Dedifferentiated amniotic fluid mesenchymal stem cell (primary cell): ENCODE measurements at regions not wholly inside any gene's neighbourhood (a gene's known extent, or its start where the extent isn't known, plus 50 kb on each side); places are given as distances from the start of the nearest gene placed in this dataset.
"Not testable (repeated sequence)": the region's sequence is repeated elsewhere in the genome, so short reads cannot be mapped to it uniquely, and the experiment has no call there.

Experiments
- DNase-seq: peaks from one replicate; pipeline ENCODE4 v3.0.0-alpha.2; 2016; ENCODE audit errors: extremely low spot score

- no peak for DNase-seq
Observed at GRCh38 chr3:34876997-34877396, 762.3 kb upstream of the ARPP21 start.

DNA sequence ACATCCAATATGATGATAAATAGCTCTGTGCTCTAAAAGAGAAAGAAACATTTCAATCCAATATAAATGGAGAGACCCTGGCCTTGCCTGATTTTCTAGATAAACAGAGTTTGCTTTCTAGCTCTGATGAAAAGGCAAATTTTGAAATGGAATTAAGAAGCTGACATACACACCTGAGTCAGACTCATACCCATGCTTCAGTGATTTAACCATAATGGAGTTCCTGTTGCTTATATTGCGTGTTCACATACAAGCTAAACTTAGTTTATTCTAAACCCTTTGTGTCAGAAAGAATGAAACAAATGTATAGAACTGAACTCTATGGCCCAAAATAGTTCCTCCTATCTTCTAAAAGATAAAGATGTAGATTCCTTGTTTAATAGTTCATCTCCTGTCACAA lies 760.8 kb upstream of the ARPP21 start:
- no peak for DNase-seq

DNA sequence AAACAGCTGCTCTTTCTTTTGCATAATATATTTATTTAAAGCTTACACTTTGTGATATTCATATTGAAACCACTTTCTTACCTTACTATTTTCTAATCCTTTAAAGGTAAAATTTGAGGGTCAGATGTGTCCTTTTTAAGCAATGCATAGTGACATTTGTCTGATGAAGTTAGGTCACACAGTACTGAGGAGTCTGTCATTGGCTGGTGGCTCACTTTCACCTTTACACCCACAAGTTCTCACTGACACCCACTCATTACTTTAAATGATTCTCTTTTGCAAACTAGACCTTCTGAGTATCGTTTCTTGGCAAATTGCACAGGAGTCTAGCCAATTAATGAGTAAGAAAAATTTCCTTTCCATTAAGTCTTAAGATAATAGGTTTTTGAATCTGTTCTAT lies 758.3 kb upstream of the ARPP21 start:
- no peak for DNase-seq

- DNase-seq = no peak
Observed at GRCh38 chr3:34882764-34883163, 756.6 kb upstream of the ARPP21 start.

DNA sequence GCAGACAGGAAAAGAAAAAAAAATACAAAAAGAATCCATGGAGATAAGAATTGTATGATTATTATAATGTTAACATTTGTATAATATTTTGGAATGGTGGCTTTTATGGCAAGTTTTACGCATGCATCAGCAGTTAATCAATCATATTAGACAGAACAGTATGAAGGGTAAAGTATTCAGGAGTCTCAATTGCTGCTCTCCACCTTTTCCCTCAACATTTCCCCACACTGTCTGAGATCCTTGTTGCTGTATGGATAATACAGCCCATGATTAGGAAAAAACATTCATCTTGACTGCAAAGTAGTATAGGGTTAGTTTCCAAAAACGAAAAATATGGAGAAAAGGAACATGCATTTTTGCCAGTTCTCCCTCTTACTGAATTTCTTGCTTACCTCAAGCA lies 755.3 kb upstream of the ARPP21 start:
- DNase-seq = no peak

GRCh38 chr3:34886443-34886842 lies 752.9 kb upstream of the ARPP21 start:
- no peak for DNase-seq

DNA sequence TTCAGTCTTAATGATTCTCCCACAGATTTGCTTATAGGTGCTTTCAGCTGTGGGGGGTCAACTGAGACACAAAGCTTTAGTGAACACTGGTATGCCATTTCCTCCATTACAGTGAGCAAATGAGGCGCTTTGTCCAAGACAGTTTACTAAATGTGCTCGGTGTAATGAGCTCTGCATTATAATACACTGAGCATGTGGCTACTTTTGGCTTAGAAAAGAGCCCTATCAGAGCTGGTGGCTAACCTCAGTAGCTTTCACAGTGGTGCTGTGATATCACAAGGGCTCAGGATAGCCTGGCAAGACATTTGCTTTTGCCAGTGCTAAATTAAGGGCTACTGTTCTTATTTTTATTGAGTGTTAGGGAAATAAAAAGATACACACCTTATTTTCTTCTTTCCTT lies 749.7 kb upstream of the ARPP21 start:
- DNase-seq = no peak

DNA sequence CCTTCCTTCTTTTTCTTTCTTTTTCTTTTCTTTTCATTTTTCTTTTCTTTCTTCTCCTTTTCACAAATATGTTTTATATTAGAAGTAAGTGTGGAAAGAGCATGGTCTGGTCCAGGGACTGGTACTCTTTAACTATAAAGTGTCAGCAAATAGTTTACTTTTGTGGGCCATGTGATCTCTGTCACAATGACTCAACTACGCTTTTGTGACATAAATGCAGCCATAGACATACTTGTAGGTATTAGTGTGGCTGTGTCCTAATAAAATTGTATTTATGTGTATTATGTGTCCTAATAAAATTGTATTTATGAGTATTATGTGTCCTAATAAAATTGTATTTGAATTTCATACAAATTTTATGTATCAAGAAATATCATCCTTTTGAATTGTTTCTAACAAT lies 749.1 kb upstream of the ARPP21 start:
- DNase-seq = no peak

DNA sequence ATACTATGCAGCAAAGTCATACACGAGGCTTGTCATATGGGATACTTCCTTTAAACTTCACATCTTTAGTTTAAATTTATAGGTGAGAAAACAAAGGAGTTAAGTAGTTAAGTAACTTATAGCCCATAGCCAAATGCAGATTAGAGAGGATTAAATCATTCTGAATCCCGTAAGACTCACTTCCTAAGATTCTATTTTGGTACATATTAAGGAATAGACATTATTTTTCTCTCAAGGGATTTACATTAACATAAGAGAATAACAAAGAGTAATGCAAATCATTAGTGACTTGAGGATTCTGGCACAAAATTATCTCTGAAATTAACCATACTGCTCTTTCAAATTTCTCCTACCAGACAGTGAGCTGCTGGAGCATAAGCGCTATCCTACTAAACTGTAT lies 747.4 kb upstream of the ARPP21 start:
- no peak for DNase-seq

GRCh38 chr3:34895841-34896240 lies 743.5 kb upstream of the ARPP21 start:
- no peak for DNase-seq

GRCh38 chr3:34909679-34910078 lies 729.6 kb upstream of the ARPP21 start:
- DNase-seq = not testable (repeated sequence)

- no peak for DNase-seq
Observed at GRCh38 chr3:34919025-34919424, 720.3 kb upstream of the ARPP21 start.

DNA sequence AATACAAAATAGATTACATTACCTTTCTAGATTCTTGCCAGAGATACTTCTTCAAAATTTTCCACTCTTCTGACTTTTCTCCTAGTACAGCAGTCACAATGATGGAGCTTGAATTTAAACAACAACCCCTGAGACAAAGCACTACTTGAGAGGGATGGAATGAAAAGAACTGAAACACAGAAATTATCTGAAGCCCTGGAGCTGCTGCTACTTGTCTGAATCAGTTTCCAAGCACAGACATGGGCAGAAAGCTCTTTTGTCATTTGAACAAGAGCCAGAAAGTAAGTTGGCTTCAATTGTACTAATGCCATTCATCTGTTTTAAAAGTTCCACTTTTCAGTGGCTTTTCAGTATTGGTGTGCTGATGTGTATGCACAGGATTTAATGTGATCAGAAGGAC lies 718.5 kb upstream of the ARPP21 start:
- DNase-seq = no peak

DNA sequence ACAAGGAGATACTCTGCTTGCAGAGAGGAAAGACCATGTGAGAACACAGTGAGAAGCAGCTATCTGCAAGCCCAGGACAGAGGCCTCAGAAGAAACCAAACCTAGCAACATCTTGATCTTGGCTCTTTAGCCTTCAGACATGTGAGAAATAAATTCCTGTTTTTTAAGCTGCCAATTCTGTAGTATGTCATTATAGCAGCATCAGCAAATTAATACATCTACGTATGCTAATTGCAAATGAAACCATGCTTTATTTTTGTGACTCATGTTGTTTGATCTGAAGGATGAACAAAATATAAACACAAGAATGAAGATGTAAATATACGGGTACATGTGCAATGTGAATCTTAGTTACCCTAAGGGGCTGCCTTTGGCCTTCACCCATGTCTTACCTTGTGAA lies 714.4 kb upstream of the ARPP21 start:
- DNase-seq = no peak

GRCh38 chr3:34925851-34926250 lies 713.5 kb upstream of the ARPP21 start:
- no peak for DNase-seq

DNA sequence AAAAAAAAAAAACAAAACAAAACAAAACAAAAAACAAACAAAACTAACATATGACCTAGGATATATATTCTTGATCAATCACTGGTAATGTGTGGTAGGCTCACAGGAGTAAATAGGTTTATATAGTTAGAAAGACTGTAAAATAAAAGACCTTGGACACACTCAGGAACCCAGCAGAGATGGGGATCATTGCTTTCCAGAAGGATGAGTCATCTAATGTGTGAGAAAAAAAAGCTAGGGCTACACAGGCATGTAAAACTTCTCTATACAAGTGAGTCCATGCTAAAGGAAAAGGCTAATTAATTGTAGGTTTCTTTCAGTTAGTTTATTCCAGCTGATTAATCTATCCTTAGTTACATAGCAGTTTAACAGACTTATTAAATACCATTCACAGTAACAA lies 710.3 kb upstream of the ARPP21 start:
- no peak for DNase-seq

- no peak for DNase-seq
Observed at GRCh38 chr3:34934660-34935059, 704.7 kb upstream of the ARPP21 start.

DNA sequence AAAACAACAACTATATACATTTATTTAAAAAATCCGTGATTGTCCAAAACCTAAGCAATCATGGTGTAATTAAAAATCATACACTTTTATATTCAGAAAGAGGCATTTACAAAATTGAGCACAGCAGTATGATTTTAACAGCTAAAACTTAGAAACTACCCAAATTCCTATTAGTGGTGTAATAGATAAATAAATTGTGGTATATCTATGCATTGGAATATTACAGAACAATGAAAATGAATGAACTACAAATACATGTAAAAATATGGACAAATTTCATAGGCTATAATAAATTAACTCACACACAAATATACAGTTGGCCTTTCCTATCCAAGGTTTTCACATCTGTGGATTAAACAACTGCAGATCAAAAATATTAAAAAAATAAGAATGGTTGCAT lies 700.5 kb upstream of the ARPP21 start:
- DNase-seq = no peak

DNA sequence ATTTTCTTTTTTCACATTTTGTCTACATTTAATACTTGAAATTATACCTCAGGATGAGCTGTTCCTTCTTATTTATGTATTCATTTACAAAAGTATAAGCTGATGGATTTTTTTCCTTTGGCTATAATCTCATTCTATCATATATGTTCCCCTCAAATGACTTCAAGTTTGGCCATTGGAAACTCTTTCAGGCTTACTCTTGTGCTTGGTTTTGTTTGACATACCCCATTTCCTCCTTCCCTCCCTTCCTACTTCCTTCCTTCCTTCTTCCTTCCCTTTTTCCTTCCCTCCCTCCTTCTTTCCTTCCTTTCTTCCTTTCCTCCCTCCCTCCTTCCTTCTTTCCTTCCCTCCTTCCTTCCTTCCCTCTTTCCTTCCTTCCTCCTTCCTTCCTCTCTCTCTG lies 697.1 kb upstream of the ARPP21 start:
- no peak for DNase-seq

- DNase-seq = peak; percentile 92
Observed at GRCh38 chr3:34947834-34948233, 691.5 kb upstream of the ARPP21 start.

DNA sequence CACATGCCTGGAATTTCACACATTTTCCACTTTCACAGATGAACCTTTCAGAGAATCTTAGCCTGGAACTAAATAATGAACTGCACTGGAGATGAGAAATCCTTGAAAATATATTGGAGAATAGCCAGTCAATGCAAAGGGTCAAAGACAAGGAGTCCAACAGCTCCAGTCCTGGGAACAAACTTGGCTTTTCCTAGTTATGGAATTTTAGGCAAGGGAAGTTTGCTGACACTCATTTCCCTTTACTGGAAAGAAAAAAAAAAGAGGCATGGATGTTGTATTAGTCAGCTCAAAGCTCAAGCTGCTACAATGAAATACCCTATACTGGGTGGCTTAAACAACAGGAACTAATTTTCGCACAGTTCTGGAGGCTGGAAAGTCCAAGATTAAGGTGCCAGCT lies 690.8 kb upstream of the ARPP21 start:
- no peak for DNase-seq

DNA sequence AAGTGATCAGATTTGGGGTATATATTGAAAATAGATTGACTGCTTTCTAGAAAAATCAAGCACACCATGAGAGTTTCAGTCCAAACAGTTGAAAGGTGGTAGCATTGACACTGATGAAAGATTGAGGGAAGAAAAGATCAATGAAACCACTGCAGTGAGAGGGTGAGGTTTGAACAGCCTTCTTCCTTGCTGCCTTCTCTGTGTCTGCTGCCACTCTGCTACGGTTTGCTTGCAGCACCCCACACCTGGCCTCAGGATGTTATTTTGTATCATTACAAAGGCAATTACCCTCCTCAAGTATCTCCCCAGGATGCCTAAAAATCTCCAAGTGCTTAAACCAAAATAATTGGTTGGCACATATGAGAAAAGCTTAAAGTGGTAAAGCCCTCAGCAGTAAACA lies 683.6 kb upstream of the ARPP21 start:
- DNase-seq = no peak

DNA sequence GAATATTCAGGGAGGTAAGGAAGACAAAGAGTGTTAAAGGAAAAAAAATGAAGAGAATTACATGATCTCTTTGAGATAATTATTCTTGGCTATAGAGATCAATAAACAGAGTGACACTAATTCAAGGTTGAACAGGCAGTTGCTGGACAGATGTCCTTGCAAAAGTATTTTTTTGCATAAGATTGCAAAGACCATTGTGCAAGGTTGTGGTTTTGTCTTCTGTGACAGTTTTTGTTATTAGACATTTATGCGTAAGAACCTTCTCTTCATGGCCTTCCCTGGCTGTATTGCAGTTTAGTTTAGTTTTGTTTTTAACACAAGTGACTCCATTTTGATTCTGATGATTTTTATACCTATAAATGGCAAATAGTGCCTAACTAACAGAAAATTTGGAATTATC lies 682.8 kb upstream of the ARPP21 start:
- DNase-seq = no peak

GRCh38 chr3:34957677-34958076 lies 681.6 kb upstream of the ARPP21 start:
- peak; percentile 34 for DNase-seq

DNA sequence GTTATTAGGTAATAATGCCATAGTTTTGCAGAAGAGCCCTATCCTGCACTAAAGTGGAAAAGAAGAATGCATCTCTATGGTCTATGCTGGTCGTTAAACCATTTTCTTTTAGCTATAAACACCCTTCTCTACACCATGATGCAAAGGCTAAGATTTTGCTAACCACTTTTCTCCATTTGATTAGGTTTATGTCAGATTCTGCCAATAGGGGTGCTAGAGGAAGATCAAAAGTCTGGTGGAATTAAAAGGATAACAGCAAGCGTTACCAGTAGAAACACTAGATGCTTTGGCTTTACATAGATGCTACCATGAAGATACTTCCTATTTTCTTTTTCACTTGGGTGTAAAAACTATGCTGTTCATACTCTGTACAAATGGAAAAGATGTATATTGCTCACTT lies 669.8 kb upstream of the ARPP21 start:
- no peak for DNase-seq
